HL-60 (cell line): ENCODE measurements at regions not wholly inside any gene's neighbourhood (a gene's known extent, or its start where the extent isn't known, plus 50 kb on each side); places are given as distances from the start of the nearest gene placed in this dataset.

Source experiments
- DNase-seq, 2 experiments: peaks; one replicate each; pipeline ENCODE4 v3.0.0-alpha.2; 2010 to 2020; ENCODE audit warnings: low read depth in 1 of 2, low spot score in 1 of 2
- H3K27ac ChIP-seq: fragments of 250-450 bp; sonication (Bioruptor Pico); replicated peaks from 2 replicates; pipeline ENCODE4 v1.5.1; 2020; ENCODE audit warnings: mild to moderate bottlenecking, moderate library complexity
- H3K27me3 ChIP-seq: fragments of 250-450 bp; sonication (Bioruptor Pico); 2 replicates; pipeline ENCODE4 v1.5.1; 2021; ENCODE audit warnings: mild to moderate bottlenecking, moderate library complexity; ENCODE audit not compliant: insufficient read depth, poor library complexity, severe bottlenecking
- H3K4me3 ChIP-seq: replicated peaks from 2 replicates; pipeline ENCODE4 v1.5.1; 2011; ENCODE audit warnings: mild to moderate bottlenecking, control low read depth, low read length; ENCODE audit not compliant: insufficient read depth
- CTCF ChIP-seq: IDR thresholded peaks from one replicate; pipeline ENCODE4 v1.5.1; 2011; ENCODE audit warnings: low read length, control low read depth, inconsistent platforms; ENCODE audit not compliant: insufficient read depth
- GABPA ChIP-seq: IDR thresholded peaks from 2 replicates; pipeline ENCODE4 v1.6.1; 2012; ENCODE audit warnings: low read depth
- POLR2AphosphoS5 ChIP-seq: IDR thresholded peaks from 2 replicates; pipeline ENCODE4 v1.6.1; 2012; ENCODE audit warnings: low read depth
- REST ChIP-seq: IDR thresholded peaks from 2 replicates; pipeline ENCODE4 v1.6.1; 2012; ENCODE audit warnings: low read depth; ENCODE audit not compliant: insufficient replicate concordance
- SPI1 ChIP-seq: IDR thresholded peaks from 2 replicates; pipeline ENCODE4 v1.6.1; 2012; ENCODE audit warnings: low read depth, mild to moderate bottlenecking, borderline replicate concordance

- no peak overlapping the region for H3K4me3 ChIP-seq
- no peak overlapping the region for H3K27ac ChIP-seq
- no peaks in the 10 kb centered on the region for H3K27me3 ChIP-seq
- no peak for TF ChIP-seq CTCF
- no peak for TF ChIP-seq GABPA
- no peak for TF ChIP-seq REST
- no peak for TF ChIP-seq SPI1
- TF ChIP-seq POLR2AphosphoS5, result no peak
- no peak for DNase-seq
These were observed 135.0 kb upstream of the ZNF462 start for GRCh38 chr9:106727969-106728368.

GRCh38 chr9:106728860-106729259 lies 134.1 kb upstream of the ZNF462 start:
- Histone ChIP-seq H3K27me3 (no peaks in the 10 kb centered on the region), H3K27ac (no peak overlapping the region), H3K4me3 (no peak overlapping the region)
- DNase-seq, result no peak
- TF ChIP-seq CTCF, result no peak
- TF ChIP-seq REST, result no peak
- TF ChIP-seq GABPA, result no peak
- TF ChIP-seq POLR2AphosphoS5, result no peak

GRCh38 chr9:106731910-106732309 lies 131.1 kb upstream of the ZNF462 start:
- H3K27ac ChIP-seq, result no peak overlapping the region
- DNase-seq, result no peak
- H3K27me3 ChIP-seq, result no peaks in the 10 kb centered on the region
- no peak overlapping the region for H3K4me3 ChIP-seq
- TF ChIP-seq SPI1, result no peak
- TF ChIP-seq GABPA, result no peak
- no peak for TF ChIP-seq REST
- TF ChIP-seq POLR2AphosphoS5, result no peak
- TF ChIP-seq CTCF, result no peak
